Astrocyte (in vitro differentiated cells and primary cell): ENCODE measurements at regions not wholly inside any gene's neighbourhood (a gene's known extent, or its start where the extent isn't known, plus 50 kb on each side); places are given as distances from the start of the nearest gene placed in this dataset.

Experiments used
- DNase-seq: peaks from one replicate; pipeline ENCODE4 v3.0.0-alpha.2; 2010; ENCODE audit warnings: low read depth
- FAIRE-seq: peaks from 2 replicates; lab custom pipeline; 2011; peaks lifted over from hg19 to GRCh38; lab: Jason Lieb, UNC
- H2AFZ ChIP-seq: 2 replicates; pipeline ENCODE4 v1.6.0; 2012; ENCODE audit warnings: low read depth, low read length, inconsistent platforms
- H3K27ac ChIP-seq: 2 replicates; pipeline ENCODE4 v1.5.1; 2011; ENCODE audit warnings: low read depth, low read length, inconsistent platforms
- H3K27me3 ChIP-seq: 2 replicates; pipeline ENCODE4 v1.6.0; 2011; ENCODE audit warnings: low read length, inconsistent platforms; ENCODE audit not compliant: insufficient read depth
- H3K36me3 ChIP-seq: 2 replicates; pipeline ENCODE4 v1.5.1; 2011; ENCODE audit warnings: low read length, inconsistent platforms; ENCODE audit not compliant: insufficient read depth
- H3K4me1 ChIP-seq: 2 replicates; pipeline ENCODE4 v1.5.1; 2011; ENCODE audit warnings: low read length, inconsistent platforms; ENCODE audit not compliant: insufficient read depth
- H3K4me2 ChIP-seq: 2 replicates; pipeline ENCODE4 v1.6.0; 2012; ENCODE audit warnings: low read length, inconsistent platforms
- H3K4me3 ChIP-seq: 2 replicates; pipeline ENCODE4 v1.5.1; 2011; ENCODE audit warnings: low read depth, mild to moderate bottlenecking, low read length, inconsistent platforms; ENCODE audit not compliant: insufficient read depth
- H3K79me2 ChIP-seq: 2 replicates; pipeline ENCODE4 v1.6.0; 2012; ENCODE audit warnings: mild to moderate bottlenecking, low read length, inconsistent platforms; ENCODE audit not compliant: insufficient read depth
- H3K9ac ChIP-seq: 2 replicates; pipeline ENCODE4 v1.6.0; 2012; ENCODE audit warnings: mild to moderate bottlenecking, low read length, inconsistent platforms
- H3K9me3 ChIP-seq: 2 replicates; pipeline ENCODE4 v1.5.1; 2012; ENCODE audit warnings: low read depth, mild to moderate bottlenecking, low read length, inconsistent platforms; ENCODE audit not compliant: insufficient read depth
- H4K20me1 ChIP-seq: 2 replicates; pipeline ENCODE4 v1.6.0; 2012; ENCODE audit warnings: low read length, inconsistent platforms; ENCODE audit not compliant: insufficient read depth
- H3K27ac Mint-ChIP-seq: one replicate; pipeline ENCODE4 v1.8.0; 2021; ENCODE audit warnings: mild to moderate bottlenecking, mixed read lengths; ENCODE audit not compliant: unreplicated experiment
- H3K27me3 Mint-ChIP-seq: one replicate; pipeline ENCODE4 v1.8.0; 2021; ENCODE audit warnings: low read depth, mixed read lengths; ENCODE audit not compliant: unreplicated experiment
- H3K36me3 Mint-ChIP-seq: one replicate; pipeline ENCODE4 v1.8.0; 2021; ENCODE audit warnings: low read depth, mixed read lengths; ENCODE audit not compliant: unreplicated experiment
- H3K4me1 Mint-ChIP-seq: one replicate; pipeline ENCODE4 v1.8.0; 2021; ENCODE audit warnings: low read depth, mixed read lengths; ENCODE audit not compliant: unreplicated experiment
- H3K4me3 Mint-ChIP-seq: one replicate; pipeline ENCODE4 v1.8.0; 2021; ENCODE audit warnings: mild to moderate bottlenecking, moderate library complexity, mixed read lengths; ENCODE audit not compliant: unreplicated experiment
- H3K9me3 Mint-ChIP-seq: one replicate; pipeline ENCODE4 v1.8.0; 2021; ENCODE audit warnings: mild to moderate bottlenecking, mixed read lengths; ENCODE audit not compliant: unreplicated experiment
- EZH2 ChIP-seq: IDR thresholded peaks from 2 replicates; pipeline ENCODE4 v1.6.1; 2012; ENCODE audit warnings: mild to moderate bottlenecking, low read length, inconsistent platforms; ENCODE audit not compliant: insufficient read depth
- TF ChIP-seq, protein P1 (sequence below): IDR thresholded peaks from 2 replicates; pipeline ENCODE4 v1.5.1; 2011; ENCODE audit warnings: low read depth, mild to moderate bottlenecking, inconsistent platforms, low read length, moderate library complexity; ENCODE audit not compliant: insufficient read depth

DNA sequence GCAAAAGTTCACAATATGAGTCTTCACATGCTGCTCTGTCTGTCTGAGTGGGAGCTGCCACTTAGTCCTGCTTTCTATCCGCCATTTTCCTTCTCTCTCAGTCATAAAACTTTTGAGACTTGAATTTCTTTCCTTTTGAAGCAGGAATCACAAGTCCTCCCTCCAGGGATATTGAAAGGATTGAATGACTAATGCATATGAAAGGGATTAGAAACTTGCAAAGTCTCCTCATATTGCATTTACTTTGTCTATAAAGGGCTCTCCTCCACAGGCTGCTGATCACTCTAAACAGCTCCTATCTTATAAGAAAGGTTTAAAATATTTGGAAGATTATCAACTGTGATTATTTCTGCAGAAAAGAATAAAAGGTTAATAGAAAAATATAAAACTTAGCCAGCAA, 879.1 kb downstream of the ARAP2 start:
- Histone ChIP-seq H3K27ac (no peak overlapping the region), H3K79me2 (no peaks in the 10 kb centered on the region), H3K27me3 (no peaks in the 10 kb centered on the region), H3K4me1 (no peaks in the 10 kb centered on the region), H4K20me1 (no peaks in the 10 kb centered on the region), H3K9me3 (peaks cover 4% of the 10 kb centered on the region), H3K9ac (no peak overlapping the region), H3K4me3 (no peak overlapping the region), H3K4me2 (no peak overlapping the region), H2AFZ (no peak overlapping the region), H3K36me3 (no peaks in the 10 kb centered on the region)
- H3K27ac Mint-ChIP-seq: no peak overlapping the region
- H3K36me3 Mint-ChIP-seq: no peaks in the 10 kb centered on the region
- H3K4me3 Mint-ChIP-seq: no peak overlapping the region
- no peak for TF ChIP-seq EZH2
- TF ChIP-seq, protein P1, sequence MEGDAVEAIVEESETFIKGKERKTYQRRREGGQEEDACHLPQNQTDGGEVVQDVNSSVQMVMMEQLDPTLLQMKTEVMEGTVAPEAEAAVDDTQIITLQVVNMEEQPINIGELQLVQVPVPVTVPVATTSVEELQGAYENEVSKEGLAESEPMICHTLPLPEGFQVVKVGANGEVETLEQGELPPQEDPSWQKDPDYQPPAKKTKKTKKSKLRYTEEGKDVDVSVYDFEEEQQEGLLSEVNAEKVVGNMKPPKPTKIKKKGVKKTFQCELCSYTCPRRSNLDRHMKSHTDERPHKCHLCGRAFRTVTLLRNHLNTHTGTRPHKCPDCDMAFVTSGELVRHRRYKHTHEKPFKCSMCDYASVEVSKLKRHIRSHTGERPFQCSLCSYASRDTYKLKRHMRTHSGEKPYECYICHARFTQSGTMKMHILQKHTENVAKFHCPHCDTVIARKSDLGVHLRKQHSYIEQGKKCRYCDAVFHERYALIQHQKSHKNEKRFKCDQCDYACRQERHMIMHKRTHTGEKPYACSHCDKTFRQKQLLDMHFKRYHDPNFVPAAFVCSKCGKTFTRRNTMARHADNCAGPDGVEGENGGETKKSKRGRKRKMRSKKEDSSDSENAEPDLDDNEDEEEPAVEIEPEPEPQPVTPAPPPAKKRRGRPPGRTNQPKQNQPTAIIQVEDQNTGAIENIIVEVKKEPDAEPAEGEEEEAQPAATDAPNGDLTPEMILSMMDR: no peak
- no peaks in the 10 kb centered on the region for H3K4me1 Mint-ChIP-seq
- H3K27me3 Mint-ChIP-seq: no peaks in the 10 kb centered on the region
- no peak for FAIRE-seq
- DNase-seq: no peak
- H3K9me3 Mint-ChIP-seq: peaks cover 1% of the 10 kb centered on the region

DNA sequence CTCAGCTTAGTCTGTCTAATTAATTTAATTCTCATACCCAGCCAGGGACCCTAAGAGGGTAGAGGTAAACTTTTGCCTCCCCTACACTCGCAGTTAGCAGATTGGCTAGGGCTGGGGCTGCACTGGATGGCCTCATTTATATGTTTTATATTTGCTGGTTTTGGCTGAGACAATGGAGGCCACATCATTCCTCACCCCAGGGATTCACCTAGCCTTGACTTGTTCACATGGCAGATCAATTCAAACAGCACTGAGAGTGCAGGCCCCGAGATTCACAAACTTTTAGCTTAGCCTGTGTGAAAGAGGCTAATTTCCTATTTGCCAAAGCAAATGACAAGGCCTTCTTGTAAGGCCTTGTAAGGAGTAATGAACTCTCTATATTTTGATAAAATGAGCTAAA, 844.4 kb downstream of the ARAP2 start:
- Histone ChIP-seq H3K27ac (no peak overlapping the region), H3K4me2 (no peak overlapping the region), H2AFZ (no peak overlapping the region), H3K4me1 (no peaks in the 10 kb centered on the region), H3K9ac (no peak overlapping the region), H3K36me3 (no peaks in the 10 kb centered on the region), H3K4me3 (no peak overlapping the region), H3K79me2 (no peaks in the 10 kb centered on the region), H3K27me3 (no peaks in the 10 kb centered on the region), H3K9me3 (no peaks in the 10 kb centered on the region), H4K20me1 (no peaks in the 10 kb centered on the region)
- FAIRE-seq: no peak
- Mint-ChIP-seq H3K9me3 (peaks cover 1% of the 10 kb centered on the region), H3K36me3 (no peaks in the 10 kb centered on the region), H3K27me3 (no peaks in the 10 kb centered on the region), H3K4me3 (no peak overlapping the region), H3K27ac (no peak overlapping the region), H3K4me1 (no peaks in the 10 kb centered on the region)
- no peak for DNase-seq
- TF ChIP-seq, protein P1: no peak
- TF ChIP-seq EZH2: no peak

DNA sequence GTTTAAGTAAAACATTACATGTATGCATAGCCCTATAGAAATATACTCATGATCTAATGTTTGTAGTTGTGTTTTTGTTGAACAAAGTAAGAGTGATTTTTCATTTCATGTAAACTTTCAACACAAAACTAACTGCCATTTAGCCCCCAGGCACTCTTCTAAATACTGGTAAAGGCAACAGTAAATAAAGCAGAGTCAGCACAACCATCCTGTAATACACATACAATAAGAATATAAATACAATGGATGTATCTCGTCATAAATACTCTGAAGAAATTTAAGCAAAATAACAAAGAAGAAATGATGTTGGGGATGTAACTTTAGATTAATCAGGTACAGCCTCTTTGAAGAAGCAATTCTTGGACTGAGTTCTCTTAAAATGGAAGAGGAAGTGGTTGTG, 821.2 kb downstream of the ARAP2 start:
- Histone ChIP-seq H3K27me3 (no peaks in the 10 kb centered on the region), H3K27ac (no peak overlapping the region), H3K4me2 (no peak overlapping the region), H3K4me1 (no peaks in the 10 kb centered on the region), H4K20me1 (no peaks in the 10 kb centered on the region), H3K79me2 (no peaks in the 10 kb centered on the region), H2AFZ (no peak overlapping the region), H3K9ac (no peak overlapping the region), H3K36me3 (no peaks in the 10 kb centered on the region), H3K9me3 (no peaks in the 10 kb centered on the region), H3K4me3 (no peak overlapping the region)
- H3K4me1 Mint-ChIP-seq: no peaks in the 10 kb centered on the region
- no peak overlapping the region for H3K27ac Mint-ChIP-seq
- no peaks in the 10 kb centered on the region for H3K9me3 Mint-ChIP-seq
- DNase-seq (no peak), FAIRE-seq (no peak)
- TF ChIP-seq, protein P1: no peak
- H3K4me3 Mint-ChIP-seq: no peak overlapping the region
- H3K27me3 Mint-ChIP-seq: no peaks in the 10 kb centered on the region
- no peaks in the 10 kb centered on the region for H3K36me3 Mint-ChIP-seq
